ENCODE measurements at regions not wholly inside any gene's neighbourhood (a gene's known extent, or its start where the extent isn't known, plus 50 kb on each side); places are given as distances from the start of the nearest gene placed in this dataset.

DNA sequence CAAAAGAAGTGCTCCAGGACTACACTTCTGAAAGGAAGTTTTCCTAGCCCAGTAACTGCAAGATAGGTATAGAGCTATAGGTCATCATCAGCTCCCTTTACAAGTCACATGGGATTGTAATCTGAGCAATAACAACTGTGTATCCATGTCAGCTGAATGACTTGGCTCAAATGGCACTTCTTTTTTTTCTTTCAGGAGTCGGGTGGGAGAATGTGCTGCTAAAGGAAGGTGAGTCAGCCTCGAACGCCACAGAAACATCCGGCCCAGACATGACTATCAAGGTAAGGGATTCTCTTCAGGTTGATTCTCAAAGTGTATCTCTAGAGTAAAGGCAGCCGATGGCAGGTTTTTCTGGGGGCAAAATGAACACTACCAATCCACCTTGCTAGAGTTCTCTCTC, 192.2 kb downstream of the C9orf152 start:
- TF ChIP-seq EZH2 (IDR thresholded peaks at IDR 0.05; ENCODE audit: borderline replicate concordance, low read length), result no peak
- TF ChIP-seq, protein P1, sequence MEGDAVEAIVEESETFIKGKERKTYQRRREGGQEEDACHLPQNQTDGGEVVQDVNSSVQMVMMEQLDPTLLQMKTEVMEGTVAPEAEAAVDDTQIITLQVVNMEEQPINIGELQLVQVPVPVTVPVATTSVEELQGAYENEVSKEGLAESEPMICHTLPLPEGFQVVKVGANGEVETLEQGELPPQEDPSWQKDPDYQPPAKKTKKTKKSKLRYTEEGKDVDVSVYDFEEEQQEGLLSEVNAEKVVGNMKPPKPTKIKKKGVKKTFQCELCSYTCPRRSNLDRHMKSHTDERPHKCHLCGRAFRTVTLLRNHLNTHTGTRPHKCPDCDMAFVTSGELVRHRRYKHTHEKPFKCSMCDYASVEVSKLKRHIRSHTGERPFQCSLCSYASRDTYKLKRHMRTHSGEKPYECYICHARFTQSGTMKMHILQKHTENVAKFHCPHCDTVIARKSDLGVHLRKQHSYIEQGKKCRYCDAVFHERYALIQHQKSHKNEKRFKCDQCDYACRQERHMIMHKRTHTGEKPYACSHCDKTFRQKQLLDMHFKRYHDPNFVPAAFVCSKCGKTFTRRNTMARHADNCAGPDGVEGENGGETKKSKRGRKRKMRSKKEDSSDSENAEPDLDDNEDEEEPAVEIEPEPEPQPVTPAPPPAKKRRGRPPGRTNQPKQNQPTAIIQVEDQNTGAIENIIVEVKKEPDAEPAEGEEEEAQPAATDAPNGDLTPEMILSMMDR (conservative IDR thresholded peaks at IDR 0.05 in 1 of 2, IDR thresholded peaks at IDR 0.05 in 1 of 2; ENCODE audit: extremely low read depth in 1 of 2, insufficient read depth in 1 of 2, low read depth in 1 of 2, low read length in 2 of 2), result no peak

All from mammary epithelial cell (primary cell).